ENCODE measurements at regions not wholly inside any gene's neighbourhood (a gene's known extent, or its start where the extent isn't known, plus 50 kb on each side); places are given as distances from the start of the nearest gene placed in this dataset.

DNA sequence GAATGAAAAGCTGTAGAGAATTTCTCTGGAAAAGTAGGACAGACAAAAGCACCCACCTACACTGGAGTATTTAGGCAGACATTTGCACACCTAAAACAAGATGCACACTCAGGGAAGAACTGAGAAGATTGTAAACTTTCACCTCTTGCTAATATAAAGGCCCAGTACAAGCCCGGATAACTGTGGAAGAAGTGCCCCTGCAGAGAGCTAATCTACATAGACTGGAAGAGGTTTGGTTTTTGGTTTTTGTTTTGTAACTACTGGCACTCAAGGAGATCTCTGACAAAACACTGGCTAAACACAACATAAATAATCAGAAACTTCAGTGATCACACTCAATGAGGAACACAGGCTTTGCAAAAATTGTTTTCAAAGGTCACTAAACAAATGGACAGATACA lies 782.2 kb upstream of the SLC8A1 start:
- TF ChIP-seq YY1 (IDR thresholded peaks at IDR 0.05; ENCODE audit: insufficient read depth, insufficient read length) (no peak), ZNF274 (IDR thresholded peaks at IDR 0.05; ENCODE audit: low read depth, low read length) (no peak), SUZ12 (IDR thresholded peaks at IDR 0.05; ENCODE audit: extremely low read depth, insufficient read depth, insufficient read length) (no peak)

Data from NT2/D1 (cell line).